Panc1 (cell line): ENCODE measurements at regions not wholly inside any gene's neighbourhood (a gene's known extent, or its start where the extent isn't known, plus 50 kb on each side); places are given as distances from the start of the nearest gene placed in this dataset.

Experiments
- ATAC-seq: fragments of 200-7000 bp; cut with Tn5 transposase; 2 replicates; pipeline ENCODE4 v1.9.1; 2020; ENCODE audit warnings: mild to moderate bottlenecking, moderate library complexity
- BruUV-seq: library from RNA; stranded (reverse); fragments of 400-500 nt; replicated peaks from 2 replicates; lab custom pipeline; 2021; lab: Mats Ljungman, UMichigan
- CTCF ChIA-PET: fragments of 300-600 bp; sonication (Branson Sonifier 250); formaldehyde crosslinking; loops from one replicate; lab custom pipeline; 2022; ENCODE audit warnings: antibody characterized with exemption; lab: Charles Lee
- POLR2A ChIA-PET: fragments of 300-600 bp; sonication (Branson Sonifier 250); formaldehyde crosslinking; loops from one replicate; lab custom pipeline; 2022; ENCODE audit warnings: antibody characterized with exemption; lab: Charles Lee
- DNase-seq: peaks from one replicate; pipeline ENCODE4 v3.0.0-alpha.2; 2010; ENCODE audit warnings: low read depth, low spot score
- H3K27ac ChIP-seq: 2 replicates; pipeline ENCODE4 v1.5.1; 2011; ENCODE audit warnings: mild to moderate bottlenecking, low read length, inconsistent platforms
- H3K27me3 ChIP-seq: fragments of 200-500 bp; sonication (Bioruptor generic); 2 replicates; pipeline ENCODE4 v1.6.0; 2014; ENCODE audit warnings: low read length, inconsistent platforms; ENCODE audit not compliant: control insufficient read depth, insufficient read depth
- H3K36me3 ChIP-seq: fragments of 200-500 bp; sonication (Bioruptor generic); 2 replicates; pipeline ENCODE4 v1.5.1; 2014; ENCODE audit warnings: inconsistent platforms, mild to moderate bottlenecking, low read length, moderate library complexity; ENCODE audit not compliant: control insufficient read depth, insufficient read depth
- H3K4me1 ChIP-seq: 2 replicates; pipeline ENCODE4 v1.5.1; 2011; ENCODE audit warnings: inconsistent platforms, mild to moderate bottlenecking, low read length, moderate library complexity; ENCODE audit not compliant: control insufficient read depth, insufficient read depth
- H3K4me3 ChIP-seq, 2 experiments: 2 replicates each; pipeline ENCODE4 v1.5.1; 2011 to 2012; ENCODE audit warnings: low read depth in 2 of 2, low read length in 2 of 2, mild to moderate bottlenecking in 2 of 2, inconsistent platforms in 1 of 2, moderate library complexity in 1 of 2
- H3K9me3 ChIP-seq: fragments of 200-500 bp; sonication (Bioruptor generic); 2 replicates; pipeline ENCODE4 v1.5.1; 2014; ENCODE audit warnings: low read depth, mild to moderate bottlenecking, inconsistent platforms, low read length, moderate library complexity; ENCODE audit not compliant: control insufficient read depth, insufficient read depth
- CTCF ChIP-seq: fragments of 450-650 bp; IDR thresholded peaks from 2 replicates; pipeline ENCODE4 v1.5.1; 2017; ENCODE audit warnings: mild to moderate bottlenecking
- POLR2AphosphoS5 ChIP-seq: IDR thresholded peaks from 2 replicates; pipeline ENCODE4 v1.6.1; 2012; ENCODE audit warnings: mild to moderate bottlenecking, low read depth, low read length, moderate library complexity
- REST ChIP-seq, 2 experiments: IDR thresholded peaks; 2 replicates each; pipeline ENCODE4 v1.6.1; 2011 to 2012; ENCODE audit warnings: low read depth in 2 of 2, control low read depth in 1 of 2, low read length in 1 of 2, mild to moderate bottlenecking in 1 of 2, moderate library complexity in 1 of 2; ENCODE audit not compliant: insufficient read depth in 1 of 2
- SIN3A ChIP-seq: IDR thresholded peaks from 2 replicates; pipeline ENCODE4 v1.6.1; 2012; ENCODE audit warnings: low read depth, mild to moderate bottlenecking, low read length, moderate library complexity, borderline replicate concordance; ENCODE audit not compliant: insufficient read depth
- TCF7L2 ChIP-seq: IDR thresholded peaks from 2 replicates; pipeline ENCODE4 v1.6.1; 2011; ENCODE audit warnings: mild to moderate bottlenecking, low read depth, low read length, inconsistent platforms
- in situ Hi-C: cut with HindIII; loops from 2 replicates; pipeline ENCODE4 v1.10.0; 2016; ENCODE audit warnings: low sequenced_read_pairs, low pct_unique_long_range_greater_than_20kb
- intact Hi-C: fragments of 100-400 bp; cut with micrococcal nuclease; formaldehyde crosslinking; loops from one replicate; pipeline ENCODE4 v1.10.0; 2022; ENCODE audit not compliant: unreplicated experiment

- no TSS peak for BruUV-seq
- no peaks in the 10 kb centered on the region for H3K27me3 ChIP-seq
- TF ChIP-seq POLR2AphosphoS5 (no peak), SIN3A (no peak), TCF7L2 (no peak), REST (IDR thresholded peaks at IDR 0.05; ENCODE audit: insufficient read depth in 1 of 2, low read depth in 2 of 2, low read length in 1 of 2) (no peak), CTCF (no peak)
- no peak overlapping the region for H3K4me3 ChIP-seq
- H3K4me1 ChIP-seq: no peaks in the 10 kb centered on the region
- ChIA-PET CTCF (no interaction called here), POLR2A (no interaction called here)
- intact Hi-C loops (no loop called here), in situ Hi-C loops (no loop called here)
- H3K27ac ChIP-seq: no peak overlapping the region
- ATAC-seq (no peak), DNase-seq (no peak)
- no peaks in the 10 kb centered on the region for H3K9me3 ChIP-seq
- no peaks in the 10 kb centered on the region for H3K36me3 ChIP-seq
These were observed 139.4 kb upstream of the CDKN3 start for GRCh38 chr14:54257424-54257823.

- H3K36me3 ChIP-seq: no peaks in the 10 kb centered on the region
- ATAC-seq (no peak), DNase-seq (no peak)
- no TSS peak for BruUV-seq
- TF ChIP-seq REST (IDR thresholded peaks at IDR 0.05; ENCODE audit: insufficient read depth in 1 of 2, low read depth in 2 of 2, low read length in 1 of 2) (no peak), CTCF (no peak), TCF7L2 (no peak), SIN3A (no peak), POLR2AphosphoS5 (no peak)
- ChIA-PET CTCF (no interaction called here), POLR2A (no interaction called here)
- H3K9me3 ChIP-seq: no peaks in the 10 kb centered on the region
- intact Hi-C loops (no loop called here), in situ Hi-C loops (no loop called here)
- no peak overlapping the region for H3K4me3 ChIP-seq
- H3K27me3 ChIP-seq: no peaks in the 10 kb centered on the region
- H3K4me1 ChIP-seq: no peaks in the 10 kb centered on the region
- no peak overlapping the region for H3K27ac ChIP-seq
These were observed 138.4 kb upstream of the CDKN3 start for GRCh38 chr14:54258382-54258781.
